HUDEP-2 (cell line): ENCODE measurements at regions not wholly inside any gene's neighbourhood (a gene's known extent, or its start where the extent isn't known, plus 50 kb on each side); places are given as distances from the start of the nearest gene placed in this dataset.
"Not testable (repeated sequence)": the region's sequence is repeated elsewhere in the genome, so short reads cannot be mapped to it uniquely, and the experiment has no call there.

Experiments used
- DNase-seq, 76 experiments: peaks; one replicate each; lab custom pipeline; 2025; ENCODE audit not compliant: unreplicated experiment in 76 of 76; lab: John Stamatoyannopoulos, UW

GRCh38 chr2:35651688-35652323, 703.8 kb upstream of the CRIM1 start:
- no peak for DNase-seq

- DNase-seq = no peak
These were observed 740.9 kb upstream of the CRIM1 start for GRCh38 chr2:35614640-35615039.

DNA sequence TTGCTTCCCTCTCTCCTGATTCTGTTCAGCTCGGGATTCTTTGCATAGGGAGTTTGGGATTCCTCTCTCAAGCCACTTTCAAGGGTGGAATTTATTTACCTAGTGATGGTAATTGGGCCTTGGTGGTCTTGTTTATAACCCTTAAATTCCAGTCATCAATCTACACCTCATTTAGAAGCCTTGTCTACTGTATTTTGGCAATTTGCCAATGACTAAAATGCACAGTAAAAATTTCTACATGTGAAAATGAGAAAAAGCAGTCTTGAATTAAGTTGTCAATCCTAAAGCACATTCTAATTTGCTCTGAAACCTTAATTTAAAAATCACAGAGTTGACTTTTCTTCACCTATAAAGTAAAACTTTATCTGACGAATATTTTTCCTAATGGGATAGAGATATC, 749.2 kb upstream of the CRIM1 start:
- DNase-seq = no peak

GRCh38 chr2:35598310-35598709, 757.3 kb upstream of the CRIM1 start:
- no peak for DNase-seq

DNA sequence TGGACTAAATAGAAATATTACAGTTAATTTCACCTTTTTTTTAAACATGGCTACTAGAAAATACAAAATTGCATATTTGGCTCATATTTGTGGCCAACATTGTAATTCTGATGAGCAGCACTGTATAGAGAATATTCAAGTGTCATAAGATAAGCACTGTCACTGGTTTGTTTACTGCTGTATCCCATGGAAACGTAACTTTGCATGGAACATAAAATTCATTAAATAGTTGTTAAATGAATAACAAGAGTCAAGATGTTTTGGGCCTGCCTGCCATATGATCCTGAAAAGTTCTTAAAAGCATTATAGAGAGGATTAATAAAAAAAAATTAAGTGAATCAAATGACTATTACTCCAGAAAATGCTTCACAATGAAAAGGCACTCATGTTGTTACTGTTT, 763.7 kb upstream of the CRIM1 start:
- DNase-seq = no peak

DNA sequence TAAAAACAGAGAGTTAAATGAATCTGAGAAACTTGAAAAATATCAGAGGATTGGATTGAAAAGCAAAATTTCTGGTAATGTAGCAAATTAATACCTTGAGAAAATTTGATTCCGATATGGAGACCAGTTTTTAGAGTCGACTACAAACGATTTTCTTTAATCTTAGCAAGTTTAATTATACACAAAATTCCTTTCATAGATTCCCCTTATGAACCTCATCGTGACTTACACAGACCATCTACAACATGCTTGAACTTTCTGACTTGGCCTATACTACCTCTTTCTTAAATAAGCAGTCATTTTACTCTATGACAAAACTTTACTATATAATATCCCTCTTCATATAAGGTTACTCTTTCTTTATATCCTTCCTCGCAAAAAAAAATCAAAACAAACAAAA, 769.6 kb upstream of the CRIM1 start:
- no peak for DNase-seq

- DNase-seq = no peak
These were observed 772.9 kb upstream of the CRIM1 start for GRCh38 chr2:35582637-35583036.

DNA sequence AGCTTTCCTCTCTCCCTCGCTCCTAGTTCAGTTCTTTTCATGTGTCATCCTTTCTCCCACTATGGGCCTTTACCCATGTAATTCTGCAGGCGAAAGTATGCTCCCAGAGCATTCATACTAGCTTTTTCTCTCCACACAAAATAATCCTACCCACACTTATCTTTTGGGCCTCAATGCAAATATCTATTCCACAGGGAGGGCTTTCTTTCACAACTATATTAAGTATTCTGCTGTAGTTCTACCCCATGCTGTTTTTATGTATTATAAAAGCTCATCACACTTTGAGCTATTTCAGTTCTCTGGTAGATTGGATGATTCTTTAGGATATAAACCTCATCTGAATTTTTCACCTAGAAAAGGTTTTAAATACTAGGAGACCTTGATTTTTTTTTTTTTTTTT, 774.6 kb upstream of the CRIM1 start:
- DNase-seq = no peak

DNA sequence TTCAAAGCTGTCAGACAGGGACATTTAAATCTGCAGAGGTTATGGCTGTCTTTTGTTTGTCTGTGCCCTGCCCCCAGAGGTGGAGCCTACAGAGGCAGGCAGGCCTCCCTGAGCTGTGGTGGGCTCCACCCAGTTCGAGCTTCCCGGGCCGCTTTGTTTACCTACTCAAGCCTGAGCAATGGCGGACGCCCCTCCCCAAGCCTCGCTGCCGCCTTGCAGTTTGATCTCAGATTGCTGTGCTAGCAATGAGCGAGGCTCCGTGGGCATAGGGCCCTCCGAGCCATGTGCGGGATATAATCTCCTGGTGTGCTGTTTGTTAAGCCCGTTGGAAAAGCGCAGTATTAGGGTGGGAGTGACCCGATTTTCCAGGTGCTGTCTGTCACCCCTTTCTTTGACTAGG, 787.0 kb upstream of the CRIM1 start:
- not testable (repeated sequence) for DNase-seq

DNA sequence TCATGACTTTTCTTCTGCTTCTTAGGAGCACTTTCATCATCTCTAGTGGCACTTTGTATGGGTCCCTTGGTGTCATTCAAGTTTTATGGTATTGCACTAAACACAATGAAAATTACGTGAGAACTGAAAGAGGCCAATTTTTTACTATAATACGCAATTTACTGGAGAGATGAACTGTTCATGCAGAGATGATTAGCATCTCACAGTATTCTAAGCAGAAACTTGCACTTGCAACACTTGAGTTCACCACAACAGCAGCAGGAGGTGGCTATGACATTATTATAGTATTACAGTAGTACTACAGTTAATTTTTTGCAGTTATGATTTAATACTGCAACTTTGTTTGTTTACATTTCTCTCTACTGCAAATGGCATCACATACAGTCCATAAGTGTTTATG, 793.1 kb upstream of the CRIM1 start:
- no peak for DNase-seq

GRCh38 chr2:35548171-35548570, 807.4 kb upstream of the CRIM1 start:
- no peak for DNase-seq

DNA sequence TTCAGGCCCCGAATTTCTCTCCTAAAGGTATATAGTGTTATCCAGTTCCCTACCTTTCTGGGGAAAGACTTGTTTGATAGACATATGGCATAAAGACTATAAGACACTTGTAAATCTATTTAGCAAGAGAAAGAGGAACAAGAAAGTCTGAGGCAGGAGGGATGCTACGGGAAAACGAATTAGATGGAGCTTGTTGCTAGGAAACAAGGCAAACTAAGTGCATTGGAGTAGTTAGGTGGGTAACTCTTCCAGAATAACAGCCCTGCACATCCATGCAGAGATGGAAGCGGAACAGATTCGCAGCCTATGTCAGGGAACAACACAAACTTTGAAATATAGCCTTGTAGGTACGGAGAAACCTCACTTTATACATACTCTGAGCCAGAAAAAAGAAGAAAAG, 810.3 kb upstream of the CRIM1 start:
- DNase-seq = no peak

GRCh38 chr2:35538796-35539195, 816.8 kb upstream of the CRIM1 start:
- DNase-seq = no peak

- no peak for DNase-seq
These were observed 824.9 kb upstream of the CRIM1 start for GRCh38 chr2:35530615-35531135.

GRCh38 chr2:35526741-35527140, 828.8 kb upstream of the CRIM1 start:
- no peak for DNase-seq

DNA sequence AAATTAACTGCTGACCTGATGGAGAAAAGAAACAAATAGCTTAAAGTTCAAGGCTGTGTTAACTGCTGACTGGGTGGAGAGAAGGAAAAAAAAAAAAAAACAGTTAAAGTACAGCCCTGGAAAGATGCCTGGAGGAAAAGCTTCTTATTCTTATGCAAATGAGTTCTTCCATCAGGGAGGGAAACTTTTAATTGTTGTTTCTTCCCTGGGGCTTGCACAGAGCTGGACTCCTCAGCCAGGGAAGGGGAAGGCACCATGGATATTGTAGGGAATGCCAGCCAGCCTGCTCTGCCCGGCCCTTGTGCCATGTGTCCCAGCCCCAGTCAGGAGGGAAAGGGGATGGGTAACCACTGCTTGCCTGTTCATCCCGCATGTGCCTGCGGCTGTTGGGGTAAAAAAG, 833.1 kb upstream of the CRIM1 start:
- DNase-seq = no peak

GRCh38 chr2:35510636-35511035, 844.9 kb upstream of the CRIM1 start:
- no peak for DNase-seq

DNA sequence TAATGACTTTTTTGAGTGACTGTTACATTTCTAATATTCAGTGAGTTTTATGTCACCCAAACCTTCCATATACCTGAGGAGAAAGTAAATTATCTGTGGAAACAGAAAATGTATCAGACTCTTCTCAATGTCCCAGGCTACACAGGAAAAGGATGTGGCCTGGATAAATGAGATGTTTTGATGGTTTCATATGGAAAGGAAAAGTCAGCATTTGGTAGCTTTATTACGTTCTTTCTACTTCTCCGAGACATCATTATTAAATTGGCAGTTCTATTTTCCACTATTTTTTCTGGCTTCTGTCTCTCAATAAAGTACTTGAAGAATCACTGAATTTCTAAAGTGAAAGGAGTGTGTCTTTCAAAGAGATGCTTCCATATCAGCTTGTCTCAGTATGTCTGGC, 847.0 kb upstream of the CRIM1 start:
- DNase-seq = no peak

DNA sequence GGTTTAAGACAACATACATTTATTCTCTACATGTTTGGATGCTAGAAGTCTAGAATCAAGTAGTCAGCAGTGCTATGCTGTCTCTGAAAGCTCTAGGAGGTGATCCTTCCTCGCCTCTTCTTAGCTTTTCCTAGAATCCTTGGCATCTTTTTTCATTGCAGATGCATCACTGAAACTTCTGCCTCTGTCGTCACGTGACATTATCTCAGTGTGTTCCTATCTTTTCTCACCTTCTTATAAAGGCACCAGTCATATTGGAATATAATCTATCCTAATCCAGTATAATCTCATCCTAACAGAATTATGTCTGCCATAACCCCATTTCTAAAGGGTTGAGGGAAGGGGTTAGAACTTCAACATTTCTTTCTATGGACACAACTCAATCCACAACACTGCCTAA, 851.2 kb upstream of the CRIM1 start:
- DNase-seq = no peak

DNA sequence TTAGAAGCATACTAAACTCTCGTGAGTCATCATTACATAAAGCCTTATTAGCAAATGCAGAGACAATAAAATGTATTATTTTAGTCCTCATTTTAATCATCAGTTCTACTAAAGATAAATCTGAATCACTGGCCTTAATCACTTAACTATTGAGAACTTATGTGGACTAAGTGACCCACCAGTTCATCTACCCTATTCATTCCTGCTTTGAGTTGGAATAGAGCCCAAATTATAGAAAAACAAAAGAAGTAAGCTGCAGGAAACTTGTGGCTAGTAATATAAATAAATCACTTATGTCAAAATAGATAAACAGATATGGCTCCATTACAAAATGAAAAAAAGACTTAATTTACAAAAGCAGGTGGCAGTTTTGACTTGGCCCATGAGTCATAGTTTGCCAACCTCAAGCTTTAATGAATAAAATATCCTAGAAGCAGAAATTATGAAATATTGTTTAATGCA, 851.8 kb upstream of the CRIM1 start:
- DNase-seq = no peak

DNA sequence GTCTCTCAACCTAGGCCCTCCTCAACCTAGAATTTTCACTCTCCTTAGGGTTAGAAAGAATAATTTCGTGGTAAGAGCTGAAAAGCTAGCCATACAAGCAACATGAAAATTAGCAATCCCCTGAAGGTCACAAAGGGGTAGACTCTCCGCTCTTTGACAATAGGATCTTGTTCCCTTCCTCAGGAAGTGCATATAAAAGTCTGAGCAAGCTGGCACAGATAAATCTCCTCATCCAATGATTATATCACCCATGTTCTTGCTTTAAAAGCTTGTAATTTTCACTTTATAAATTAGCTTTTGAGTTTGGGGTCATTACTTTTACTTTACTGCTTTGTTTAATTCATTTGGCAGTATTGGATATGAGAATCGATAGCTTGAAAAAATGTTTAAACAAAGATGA, 852.3 kb upstream of the CRIM1 start:
- no peak for DNase-seq

DNA sequence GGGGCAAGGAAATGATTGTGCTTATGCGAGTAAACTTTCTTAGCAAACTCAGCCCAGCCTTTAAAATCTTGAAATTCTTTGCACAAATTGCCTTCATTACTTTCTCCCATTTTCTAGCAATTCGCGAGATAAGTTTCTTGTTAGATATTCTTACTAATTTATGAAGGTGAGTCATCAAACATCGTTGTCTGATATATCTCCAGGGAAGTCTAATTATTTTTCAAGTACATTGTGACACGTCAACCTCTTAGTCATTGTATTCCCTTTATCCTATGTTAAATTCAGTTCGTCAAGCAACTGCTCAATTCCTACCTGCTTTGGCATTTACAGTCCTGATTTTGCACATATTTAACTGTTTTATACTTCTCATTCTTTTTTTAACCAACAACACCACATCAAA, 854.5 kb upstream of the CRIM1 start:
- DNase-seq = no peak

DNA sequence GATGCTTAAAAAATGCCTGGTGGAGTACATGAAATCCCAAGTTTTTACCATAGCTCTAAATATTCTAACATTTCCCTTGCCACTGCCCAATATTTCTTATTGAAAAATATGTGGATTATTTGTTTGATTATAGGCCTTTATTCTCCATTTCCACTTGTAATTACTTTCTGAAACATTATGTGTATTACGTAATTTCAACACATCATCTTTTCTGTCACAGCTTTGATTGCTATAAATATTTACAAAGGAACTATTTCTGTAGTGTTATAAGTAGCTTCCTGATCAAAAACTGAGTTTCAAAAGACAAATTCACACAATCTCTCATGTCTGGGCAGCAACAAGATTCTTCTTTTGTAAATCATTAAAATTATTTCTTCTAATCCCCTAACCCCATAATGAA, 859.6 kb upstream of the CRIM1 start:
- DNase-seq = no peak
